HG02678 (cell line): ENCODE measurements at regions not wholly inside any gene's neighbourhood (a gene's known extent, or its start where the extent isn't known, plus 50 kb on each side); places are given as distances from the start of the nearest gene placed in this dataset.
"Not testable (repeated sequence)": the region's sequence is repeated elsewhere in the genome, so short reads cannot be mapped to it uniquely, and the experiment has no call there.

Experiments used
- ATAC-seq: cut with Tn5 transposase; IDR thresholded peaks from one replicate; pipeline ENCODE4 v1.9.1; 2021; ENCODE audit warnings: mild to moderate bottlenecking, moderate library complexity; ENCODE audit not compliant: unreplicated experiment

DNA sequence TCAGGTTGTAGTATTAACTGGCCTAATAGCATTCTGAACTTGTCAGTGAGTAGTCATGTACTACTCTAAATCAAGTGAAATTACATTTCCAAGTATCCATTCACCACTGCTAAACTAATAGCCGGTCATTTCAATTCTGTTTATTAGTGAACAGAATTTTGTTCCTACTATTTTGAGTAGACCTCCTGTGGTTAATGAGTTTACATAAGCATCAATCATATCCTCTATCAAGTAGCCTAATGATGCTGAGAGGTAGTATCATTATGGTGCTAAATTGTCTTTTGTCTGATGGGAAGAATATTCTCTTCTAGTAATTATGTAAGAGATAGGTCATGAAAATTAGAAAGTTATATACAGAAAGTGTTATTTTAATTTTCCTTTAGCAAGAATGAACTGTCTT, 602.8 kb downstream of the KCNT2 start:
- no peak for ATAC-seq

DNA sequence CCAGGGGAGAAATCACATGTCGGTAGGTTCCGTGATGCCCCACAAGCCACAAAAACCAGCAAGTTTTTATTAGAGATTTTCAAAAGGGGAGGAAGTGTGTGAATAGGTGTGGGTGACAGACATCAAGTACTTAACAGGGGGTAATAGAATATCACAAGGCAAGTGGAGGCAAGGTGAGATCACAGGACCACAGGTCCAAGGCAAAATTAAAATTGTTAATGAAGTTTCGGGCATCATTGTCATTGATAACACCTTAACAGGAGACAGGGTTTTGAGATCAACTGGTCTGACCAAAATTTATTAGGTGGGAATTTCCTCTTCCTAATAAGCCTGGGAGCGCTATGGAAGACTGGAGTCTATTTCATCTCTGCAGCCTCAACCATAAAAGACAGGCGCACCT, 603.9 kb downstream of the KCNT2 start:
- ATAC-seq, result not testable (repeated sequence)

DNA sequence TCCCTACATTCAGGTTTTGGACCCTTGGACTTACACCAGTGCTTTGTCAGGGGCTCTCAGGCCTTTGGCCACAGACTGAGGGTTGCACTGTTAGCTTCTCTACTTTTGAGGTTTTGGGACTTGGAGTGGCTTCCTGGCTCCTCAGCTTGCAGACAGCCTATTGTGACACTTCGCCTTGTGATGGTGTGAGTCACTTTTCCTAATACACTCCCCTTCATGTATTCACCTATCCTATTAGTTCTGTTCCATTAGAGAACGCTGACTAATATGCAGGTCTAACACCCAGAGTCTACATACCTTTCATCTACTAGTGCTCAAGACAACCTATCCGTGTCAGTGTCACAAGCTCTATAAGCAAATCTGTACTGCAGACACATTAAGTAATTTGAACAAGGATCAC, 605.3 kb downstream of the KCNT2 start:
- no peak for ATAC-seq

DNA sequence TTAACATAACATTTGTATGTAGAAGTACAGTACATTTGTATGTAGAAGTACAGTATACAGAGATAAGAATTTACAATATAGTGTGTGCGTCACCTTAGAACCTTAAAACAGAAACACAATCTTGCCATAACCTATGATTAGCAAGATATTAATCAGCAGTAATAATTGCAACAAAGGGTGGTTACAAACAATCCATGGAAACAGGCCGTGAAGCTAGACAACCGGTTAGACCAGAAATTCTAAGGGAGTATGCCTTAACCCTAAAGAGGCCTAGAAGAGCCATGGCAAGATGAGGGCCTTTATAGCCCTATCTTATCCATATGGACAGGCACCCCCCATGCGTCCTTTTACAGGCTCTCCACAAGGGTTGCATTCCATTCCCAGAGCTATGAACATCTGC, 605.9 kb downstream of the KCNT2 start:
- ATAC-seq, result not testable (repeated sequence)

DNA sequence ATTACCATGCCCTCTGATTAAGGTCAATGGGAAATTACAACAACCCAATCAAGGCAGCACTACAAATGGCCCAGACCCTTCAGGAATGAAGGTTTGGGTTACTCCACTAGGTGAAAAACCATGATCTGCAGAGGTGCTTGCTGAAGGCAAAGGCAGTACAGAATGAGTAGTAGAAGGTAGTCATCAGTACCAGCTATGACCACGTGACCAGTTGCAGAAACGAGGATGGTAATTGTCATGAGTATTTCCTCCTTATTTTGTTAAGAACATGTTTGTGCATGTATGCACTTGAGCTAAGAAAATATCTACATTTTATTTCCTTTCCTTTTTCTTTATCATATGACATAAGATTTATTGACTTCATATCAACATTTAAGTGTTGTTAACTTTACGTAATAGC, 607.1 kb downstream of the KCNT2 start:
- ATAC-seq, result no peak

DNA sequence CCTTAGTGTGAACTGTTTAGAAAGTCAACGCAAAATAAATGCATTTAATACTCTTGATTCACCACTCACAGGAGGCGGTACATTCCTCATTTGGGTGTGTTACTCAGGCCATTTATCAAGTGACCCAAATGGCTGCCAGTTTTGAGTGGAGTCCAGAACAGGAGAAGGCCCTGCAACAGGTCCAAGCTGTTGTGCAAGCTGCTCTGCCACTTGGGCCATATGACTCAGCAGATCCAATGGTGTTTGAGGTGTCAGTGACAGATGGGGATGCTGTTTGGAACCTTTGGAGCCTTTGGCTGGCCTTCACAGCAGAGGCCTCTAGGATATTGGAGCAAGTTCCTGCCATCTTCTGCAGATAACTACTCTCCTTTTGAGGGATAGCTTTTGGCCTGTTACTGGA, 609.2 kb downstream of the KCNT2 start:
- no peak for ATAC-seq

DNA sequence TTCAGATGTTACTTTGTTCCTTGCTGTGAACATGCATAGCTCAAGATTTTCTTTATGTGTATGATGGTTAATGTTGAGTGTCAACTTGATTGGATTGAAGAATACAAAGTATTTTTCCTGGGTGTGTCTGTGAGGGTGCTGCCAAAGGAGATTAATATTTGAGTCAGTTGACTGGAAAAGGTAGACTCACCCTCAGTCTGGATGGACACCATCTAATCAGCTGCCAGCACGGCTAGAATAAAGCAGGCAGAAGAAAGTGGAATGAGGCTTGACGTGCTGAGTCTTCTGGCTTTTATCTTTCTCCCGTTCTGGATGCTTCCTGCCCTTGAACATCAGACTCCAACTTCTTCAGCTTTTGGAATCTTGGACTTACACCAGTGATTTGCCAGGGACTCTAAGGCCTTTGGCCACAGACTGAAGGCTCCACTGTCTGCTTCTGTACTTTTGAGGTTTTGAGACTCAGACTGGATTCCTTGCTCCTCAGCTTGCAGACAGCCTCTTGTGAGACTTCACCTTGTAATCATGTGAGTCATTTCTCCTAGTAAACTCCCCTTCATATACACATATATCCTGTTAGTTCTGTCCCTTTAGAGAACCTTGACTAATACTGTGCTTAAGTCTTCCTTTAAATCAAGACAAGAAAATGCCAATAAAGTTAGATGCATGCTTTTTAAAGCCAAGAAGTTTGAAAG, 626.6 kb downstream of the KCNT2 start:
- ATAC-seq, result no peak

DNA sequence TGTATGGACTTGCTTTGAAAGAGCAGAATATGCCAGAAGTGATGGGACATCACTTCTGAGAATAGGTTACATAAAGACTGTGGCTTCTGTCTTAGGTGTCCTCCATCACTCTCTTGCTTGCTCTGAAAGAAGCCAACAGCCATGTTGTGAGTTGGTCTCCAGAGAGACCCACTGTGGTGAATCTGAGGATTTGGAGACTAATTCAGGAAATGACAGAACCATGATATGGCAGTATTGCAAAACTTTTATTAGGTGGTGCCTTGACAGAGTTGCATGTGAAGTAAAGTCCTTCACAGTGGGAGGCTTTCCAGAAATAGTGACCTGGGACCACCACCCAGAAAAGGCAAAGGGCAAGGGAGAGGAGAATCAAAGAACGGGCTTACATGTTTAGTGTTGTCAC, 628.6 kb downstream of the KCNT2 start:
- no peak for ATAC-seq

DNA sequence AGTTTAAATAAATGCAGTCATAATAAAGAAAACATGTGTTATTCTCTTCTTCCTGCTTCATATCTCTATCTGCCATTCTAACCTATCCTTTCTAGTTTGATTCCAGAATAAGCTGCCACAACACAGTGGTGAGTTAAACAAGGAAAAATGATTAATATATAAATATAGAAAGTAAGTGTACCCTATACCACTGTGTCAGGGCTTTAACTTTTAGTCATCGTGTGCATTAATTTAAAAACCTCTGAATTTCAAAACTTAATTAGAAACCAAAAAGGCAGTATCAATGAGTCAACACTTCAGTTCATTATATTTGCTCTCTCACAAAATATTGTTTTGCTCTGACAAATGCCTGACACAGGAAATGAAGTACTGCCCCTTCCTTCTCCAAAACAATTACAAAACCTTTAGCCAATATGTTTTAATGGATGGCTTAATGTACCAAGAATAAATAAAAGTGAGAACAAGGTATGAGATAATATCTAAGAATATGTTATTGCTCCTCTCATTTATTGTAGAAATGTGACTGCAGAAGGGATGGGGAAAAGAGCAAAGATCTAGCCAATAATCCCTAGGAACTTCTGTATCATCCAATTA, 634.8 kb downstream of the KCNT2 start:
- ATAC-seq, result no peak

DNA sequence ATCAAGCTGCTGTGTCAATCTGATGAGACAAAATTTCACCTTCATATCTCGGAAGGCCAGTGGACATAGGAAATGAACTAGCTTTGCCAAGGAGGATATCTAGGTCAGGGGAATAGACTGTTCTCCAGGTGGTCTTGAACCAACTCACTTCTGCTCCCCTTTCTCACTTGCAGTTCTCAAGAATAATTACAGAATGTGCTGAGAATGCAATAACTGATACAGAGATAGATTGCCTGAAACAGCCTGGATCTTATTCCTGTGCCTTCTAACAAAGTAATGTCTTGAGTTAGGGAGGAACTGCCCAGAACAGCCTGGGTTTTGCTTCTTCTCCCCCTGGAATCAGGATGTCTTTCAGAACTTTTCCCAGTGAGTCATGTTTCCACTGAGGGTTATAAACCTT, 636.7 kb downstream of the KCNT2 start:
- ATAC-seq, result no peak

DNA sequence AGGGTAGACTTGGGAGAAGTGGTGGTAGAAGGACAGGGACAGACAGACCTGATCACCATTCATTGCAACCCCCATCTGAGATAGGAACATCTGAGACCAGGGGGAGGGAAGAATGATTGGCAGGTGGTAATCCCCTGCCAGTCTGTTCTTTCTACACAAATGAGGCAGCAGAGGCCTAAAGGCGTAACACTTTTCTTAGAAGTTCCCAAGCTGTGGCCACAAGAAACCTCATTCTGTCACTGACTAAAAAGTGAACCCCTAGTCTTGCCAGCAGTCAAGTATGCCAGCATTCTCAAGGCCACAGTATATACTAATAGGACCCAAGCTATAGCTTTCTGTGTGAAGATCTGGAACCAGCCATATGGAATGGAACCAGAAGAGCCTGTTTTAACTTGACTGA, 638.0 kb downstream of the KCNT2 start:
- ATAC-seq, result no peak

DNA sequence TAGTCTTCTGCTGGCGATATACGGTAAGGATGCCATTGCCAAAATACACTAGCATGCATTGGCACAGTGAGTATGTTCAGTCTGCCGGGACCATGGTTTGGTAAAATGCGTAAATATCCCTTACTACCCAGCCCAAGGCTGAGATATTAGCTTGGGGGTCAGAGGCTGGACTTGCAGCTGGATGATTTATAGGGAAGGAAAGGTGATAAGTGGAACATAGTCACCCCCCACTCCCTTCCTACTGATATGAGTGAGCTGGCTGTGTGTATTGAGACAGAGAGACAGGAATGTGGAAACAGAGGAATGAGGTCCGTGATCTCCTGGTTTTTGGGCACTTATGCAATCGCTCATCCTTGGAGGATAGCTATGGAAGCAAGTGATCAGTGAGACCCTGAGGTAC, 642.8 kb downstream of the KCNT2 start:
- ATAC-seq, result no peak

DNA sequence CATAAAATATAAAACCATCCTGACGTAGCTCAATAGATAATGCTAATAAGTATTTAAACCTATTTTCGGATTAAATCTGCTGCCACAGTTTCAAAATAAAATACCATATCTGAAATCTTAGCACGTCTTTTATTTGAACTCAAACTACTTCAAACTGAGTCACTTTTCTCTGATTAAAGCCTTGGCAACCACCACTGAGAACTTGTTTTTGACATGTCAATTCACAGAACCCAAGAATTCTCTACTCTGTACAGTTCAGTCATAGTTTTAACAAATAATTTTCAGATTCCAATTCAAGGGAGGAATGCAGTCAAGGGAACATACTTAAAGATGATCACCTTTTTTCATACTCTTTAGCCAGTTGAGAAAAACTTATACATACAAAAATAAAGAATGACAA, 643.2 kb downstream of the KCNT2 start:
- no peak for ATAC-seq

DNA sequence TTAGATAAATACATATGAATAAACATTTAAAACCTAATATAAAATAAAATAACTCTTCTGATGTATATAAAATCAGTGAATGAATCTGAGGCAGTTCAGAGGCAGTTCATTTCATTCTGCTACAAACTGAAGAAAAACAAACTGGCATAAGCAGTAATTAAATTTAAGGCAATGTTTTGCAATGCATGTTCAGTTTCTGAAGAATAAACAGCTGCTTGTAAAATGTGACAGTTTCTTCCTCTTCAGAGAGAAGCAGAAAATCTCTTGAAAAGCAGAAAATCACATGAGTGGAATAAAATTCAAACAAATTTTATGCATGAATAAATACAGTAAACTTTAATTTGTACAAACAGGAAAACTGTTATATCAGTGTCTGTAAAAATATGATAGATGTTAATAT, 643.7 kb downstream of the KCNT2 start:
- ATAC-seq, result no peak

DNA sequence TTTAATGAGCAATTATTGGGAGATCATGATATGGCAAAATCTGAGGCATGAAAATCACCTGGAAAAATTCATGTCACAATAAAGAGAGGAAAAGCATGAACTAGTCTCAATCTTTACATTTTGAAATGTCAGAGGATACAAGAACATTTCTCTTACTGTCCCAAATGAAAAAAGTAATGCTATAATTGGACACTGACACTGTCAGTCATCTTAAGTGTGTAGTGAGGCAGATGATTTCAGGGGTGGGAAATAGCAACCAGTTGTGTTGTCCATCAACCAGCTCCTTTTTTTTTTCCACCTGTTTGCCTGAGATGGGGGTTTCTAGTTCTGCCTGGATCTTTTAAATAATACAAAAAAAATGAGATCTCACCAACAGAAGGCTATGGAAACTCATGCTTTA, 646.2 kb downstream of the KCNT2 start:
- no peak for ATAC-seq

DNA sequence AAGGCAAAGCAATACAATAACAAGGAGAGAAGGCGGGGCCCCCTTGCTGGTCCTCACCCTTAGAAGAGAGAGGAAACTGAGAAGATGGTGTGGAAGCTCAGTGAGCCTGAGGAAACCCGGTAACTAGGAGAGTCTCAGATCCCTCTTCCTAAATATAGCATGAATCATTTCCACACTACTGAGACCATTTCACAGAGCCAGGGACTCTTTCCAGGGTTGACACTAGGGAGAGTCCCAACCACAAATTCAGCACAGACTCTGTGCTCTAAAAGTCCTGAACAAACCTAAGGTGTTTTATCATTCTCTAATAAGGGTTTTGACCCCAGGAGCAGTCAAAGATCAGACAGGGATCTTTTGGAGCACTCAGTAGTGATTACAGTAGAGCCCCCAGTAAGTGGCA, 647.7 kb downstream of the KCNT2 start:
- no peak for ATAC-seq

DNA sequence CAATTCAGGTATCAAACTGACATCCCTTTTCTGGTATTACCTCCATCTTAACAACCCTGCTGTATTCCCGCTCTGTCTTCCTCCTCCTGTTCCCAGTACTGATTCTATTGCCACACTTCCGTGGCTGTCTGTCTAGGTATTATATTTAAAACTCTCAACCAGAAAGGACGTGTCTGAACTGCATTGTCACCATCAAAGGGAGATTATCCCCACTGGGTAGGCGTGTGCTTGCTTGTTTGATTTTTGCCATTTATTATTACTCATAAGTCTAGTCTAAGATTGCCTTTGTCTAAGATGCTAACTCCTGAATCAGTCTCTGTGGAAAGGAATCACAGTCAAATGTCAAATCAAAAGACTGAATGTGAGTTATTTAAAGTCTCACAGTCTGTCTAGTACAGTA, 650.1 kb downstream of the KCNT2 start:
- no peak for ATAC-seq

DNA sequence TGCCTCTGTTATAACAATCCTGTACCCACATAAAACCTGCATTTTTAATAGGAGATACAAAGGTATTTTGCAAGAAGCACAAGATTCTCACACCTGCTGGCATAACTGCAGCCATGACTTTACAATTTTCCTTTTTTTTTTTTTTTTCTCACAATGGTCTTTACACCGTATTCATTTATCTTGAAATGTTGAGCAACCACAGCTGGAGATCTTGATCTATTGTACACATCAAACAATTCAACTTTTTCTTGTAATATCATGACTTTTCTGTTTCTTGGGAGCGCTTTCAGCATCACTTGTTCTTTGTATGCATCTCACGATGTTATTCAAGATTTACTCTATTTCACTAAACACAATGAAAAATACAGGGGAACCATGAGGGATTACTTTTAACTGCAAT, 651.4 kb downstream of the KCNT2 start:
- no peak for ATAC-seq

DNA sequence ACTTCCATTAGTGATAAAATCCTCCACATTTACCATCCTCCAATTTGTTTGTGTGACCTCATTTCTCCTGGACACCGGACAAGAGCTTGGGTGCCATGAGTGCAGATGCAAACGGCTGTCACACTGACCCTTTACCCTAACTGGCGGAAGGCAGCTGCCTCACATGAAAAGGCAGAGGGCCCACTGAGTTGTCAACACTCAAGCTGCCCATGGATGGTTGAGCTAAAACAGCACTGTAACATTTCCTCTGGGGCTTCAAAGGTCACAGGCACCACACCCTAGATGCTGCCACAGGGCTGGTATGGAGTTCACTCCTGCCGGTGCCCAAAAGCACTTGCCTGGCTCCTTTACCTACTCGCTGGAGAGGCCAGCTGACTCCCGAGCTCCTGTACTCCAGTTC, 653.4 kb downstream of the KCNT2 start:
- no peak for ATAC-seq

DNA sequence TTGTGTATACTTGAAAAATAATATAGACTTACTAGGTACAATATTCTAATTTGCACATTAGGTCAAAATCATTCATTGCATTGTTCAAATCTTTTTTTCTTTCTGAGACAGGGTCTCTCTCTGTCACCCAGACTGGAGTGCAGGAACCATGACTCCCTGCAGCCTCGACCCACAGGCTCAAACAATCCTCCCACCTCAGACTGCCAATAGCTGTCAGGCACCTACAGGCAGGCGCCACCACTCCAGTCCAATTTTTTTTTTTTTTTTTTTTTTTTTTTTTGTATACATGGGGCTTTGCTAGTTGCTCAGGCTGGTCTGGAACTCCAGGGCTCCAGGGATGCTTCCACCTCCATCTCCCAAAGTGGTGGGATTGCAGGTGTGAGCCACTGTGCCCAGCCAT, 656.9 kb downstream of the KCNT2 start:
- ATAC-seq, result no peak

DNA sequence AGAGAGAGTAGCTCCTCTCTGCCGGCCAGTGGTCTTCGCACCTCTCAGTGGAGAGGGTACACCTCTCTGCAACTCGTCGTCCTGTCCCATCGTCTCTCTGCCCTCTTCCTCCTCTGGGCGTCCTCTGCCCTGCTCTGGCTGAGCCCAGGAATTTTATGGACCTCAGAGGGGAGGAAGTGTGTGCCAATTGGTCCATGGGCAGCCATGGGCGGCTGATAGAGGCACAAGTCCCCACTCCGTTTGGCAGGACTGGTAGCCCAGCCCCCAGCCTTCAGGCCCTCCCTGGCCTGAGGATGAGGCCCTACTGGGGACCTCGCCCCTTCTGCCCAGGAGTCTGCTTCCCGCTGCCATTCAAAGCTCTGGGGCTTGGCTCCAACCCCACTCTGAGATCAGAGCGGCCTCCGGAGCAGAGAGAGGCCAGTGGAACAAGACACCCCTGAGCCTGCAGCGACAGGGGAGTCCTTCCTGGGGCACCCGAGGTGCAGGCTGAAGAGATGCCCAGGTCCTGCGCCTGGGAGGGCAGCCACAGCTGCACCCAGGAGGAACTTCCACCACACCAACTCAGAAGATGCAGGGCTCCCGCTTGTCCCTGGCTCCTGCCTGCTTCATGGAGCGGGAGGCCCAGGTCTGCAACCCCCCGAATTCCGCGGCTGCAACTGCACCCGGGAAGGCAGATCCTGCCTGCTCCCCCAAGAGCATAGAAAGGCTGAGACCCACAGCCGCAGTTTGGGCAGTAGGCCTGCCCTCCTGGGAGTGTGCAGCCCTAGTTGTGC, 659.9 kb downstream of the KCNT2 start:
- ATAC-seq, result no peak

DNA sequence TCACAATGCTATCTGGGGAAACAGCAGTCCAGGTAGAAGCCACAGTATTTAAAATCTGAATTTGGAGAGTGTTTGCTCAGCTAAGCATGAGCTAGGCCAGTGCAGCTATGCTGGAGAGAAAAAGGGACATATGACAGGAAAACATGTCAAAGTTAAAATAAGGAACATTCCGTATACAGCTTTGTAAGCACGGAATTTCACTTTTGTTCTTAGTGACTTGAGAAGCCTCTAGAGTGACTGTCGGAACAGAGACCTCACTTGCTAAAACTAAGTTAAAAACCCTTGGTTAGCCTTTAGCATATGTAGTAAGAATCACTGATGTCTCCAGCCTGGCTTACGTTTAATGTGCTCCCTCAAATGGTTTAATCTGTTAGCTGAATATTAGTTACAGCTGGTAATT, 661.7 kb downstream of the KCNT2 start:
- no peak for ATAC-seq
